IMR-90 (cell line): ENCODE measurements at regions not wholly inside any gene's neighbourhood (a gene's known extent, or its start where the extent isn't known, plus 50 kb on each side); places are given as distances from the start of the nearest gene placed in this dataset.
A peak's percentile ranks its signal among the peaks of the same experiment; 100 is the strongest.

ENCODE experiments used
- ATAC-seq: fragments of 200-7000 bp; cut with Tn5 transposase; 2 replicates; pipeline ENCODE4 v1.9.1; 2020; ENCODE audit warnings: low read depth, mild to moderate bottlenecking, moderate library complexity
- BruUV-seq: library from RNA; stranded (reverse); fragments of 400-500 nt; replicated peaks from 2 replicates; lab custom pipeline; 2021; lab: Mats Ljungman, UMichigan
- CTCF ChIA-PET: fragments of 300-600 bp; formaldehyde crosslinking; extraction: SDS; loops from one replicate; lab custom pipeline; 2021; ENCODE audit warnings: antibody characterized with exemption; lab: Yijun Ruan, JAX
- POLR2A ChIA-PET: fragments of 300-600 bp; sonication (Branson Sonifier 250); formaldehyde crosslinking; loops from one replicate; lab custom pipeline; 2022; ENCODE audit warnings: antibody characterized with exemption; ENCODE audit not compliant: unreplicated experiment; lab: Charles Lee
- DNase-seq: peaks from one replicate; pipeline ENCODE4 v3.0.0; 2013
- H2AFZ ChIP-seq: replicated peaks from 2 replicates; pipeline ENCODE3; 2013; ENCODE audit warnings: low read length, mild to moderate bottlenecking; ENCODE audit not compliant: poor library complexity
- H2AK5ac ChIP-seq: 2 replicates; pipeline ENCODE4 v1.6.1; 2013; ENCODE audit warnings: low read depth, low read length, inconsistent platforms
- H2AK9ac ChIP-seq: replicated peaks from 2 replicates; pipeline ENCODE3; 2013; ENCODE audit warnings: mild to moderate bottlenecking, low read depth, low read length, moderate library complexity; ENCODE audit not compliant: poor library complexity
- H2BK120ac ChIP-seq: 2 replicates; pipeline ENCODE4 v1.6.1; 2013; ENCODE audit warnings: low read depth, low read length, inconsistent platforms
- H2BK15ac ChIP-seq: 3 replicates; pipeline ENCODE4 v1.6.1; 2013; ENCODE audit warnings: low read depth, low read length, inconsistent platforms
- H2BK20ac ChIP-seq: 2 replicates; pipeline ENCODE4 v1.6.1; 2013; ENCODE audit warnings: low read depth, mild to moderate bottlenecking, inconsistent platforms, low read length, moderate library complexity
- H2BK5ac ChIP-seq: 2 replicates; pipeline ENCODE4 v1.6.1; 2013; ENCODE audit warnings: mild to moderate bottlenecking, low read depth, low read length, inconsistent platforms; ENCODE audit not compliant: poor library complexity, severe bottlenecking
- H3K14ac ChIP-seq: replicated peaks from 2 replicates; pipeline ENCODE4 v1.6.1; 2013; ENCODE audit warnings: low read depth, low read length, inconsistent platforms
- H3K18ac ChIP-seq: 2 replicates; pipeline ENCODE4 v1.6.1; 2013; ENCODE audit warnings: low read depth, low read length, control low read depth
- H3K23ac ChIP-seq: 2 replicates; pipeline ENCODE4 v1.6.1; 2013; ENCODE audit warnings: low read depth, low read length, inconsistent platforms
- H3K27ac ChIP-seq: 2 replicates; pipeline ENCODE4 v1.5.1; 2013; ENCODE audit warnings: mild to moderate bottlenecking, control low read depth, low read length; ENCODE audit not compliant: insufficient read depth
- H3K27me3 ChIP-seq: 2 replicates; pipeline ENCODE4 v1.6.1; 2013; ENCODE audit warnings: low read length; ENCODE audit not compliant: control insufficient read depth, insufficient read depth
- H3K36me3 ChIP-seq: 2 replicates; pipeline ENCODE4 v1.6.1; 2013; ENCODE audit warnings: low read length, mixed read lengths; ENCODE audit not compliant: control insufficient read depth, insufficient read depth
- H3K4ac ChIP-seq: 2 replicates; pipeline ENCODE4 v1.6.1; 2013; ENCODE audit warnings: low read depth, low read length, inconsistent platforms
- H3K4me1 ChIP-seq: 2 replicates; pipeline ENCODE4 v1.6.1; 2013; ENCODE audit warnings: low read length, mixed read lengths; ENCODE audit not compliant: control insufficient read depth, insufficient read depth
- H3K4me2 ChIP-seq: 2 replicates; pipeline ENCODE4 v1.6.1; 2013; ENCODE audit warnings: low read depth, mild to moderate bottlenecking, control low read depth, low read length, moderate library complexity
- H3K4me3 ChIP-seq: 2 replicates; pipeline ENCODE4 v1.5.1; 2013; ENCODE audit warnings: low read depth, mild to moderate bottlenecking, control low read depth, low read length, moderate library complexity; ENCODE audit not compliant: insufficient read depth
- H3K56ac ChIP-seq: 2 replicates; pipeline ENCODE4 v1.6.1; 2013; ENCODE audit warnings: low read length, inconsistent platforms; ENCODE audit not compliant: insufficient read depth; ENCODE audit errors: extremely low read depth
- H3K79me1 ChIP-seq, 2 experiments: 2 replicates each; pipeline ENCODE4 v1.6.1; 2013; ENCODE audit warnings: low read length in 2 of 2, inconsistent platforms in 1 of 2, low read depth in 1 of 2
- H3K9ac ChIP-seq: 2 replicates; pipeline ENCODE4 v1.6.1; 2013; ENCODE audit warnings: low read depth, low read length, control low read depth
- H3K9me1 ChIP-seq: 2 replicates; pipeline ENCODE4 v1.6.1; 2013; ENCODE audit warnings: low read length, inconsistent platforms; ENCODE audit not compliant: insufficient read depth
- H3K9me3 ChIP-seq: 2 replicates; pipeline ENCODE4 v1.6.1; 2013; ENCODE audit warnings: low read length; ENCODE audit not compliant: control insufficient read depth, insufficient read depth
- H4K20me1 ChIP-seq: 2 replicates; pipeline ENCODE4 v1.6.1; 2013; ENCODE audit warnings: low read length, inconsistent platforms; ENCODE audit not compliant: insufficient read depth
- H4K5ac ChIP-seq: 2 replicates; pipeline ENCODE4 v1.6.1; 2013; ENCODE audit warnings: mild to moderate bottlenecking, low read depth, low read length, control low read depth
- H4K8ac ChIP-seq, 2 experiments: 2 replicates each; pipeline ENCODE4 v1.6.1; 2013; ENCODE audit warnings: low read depth in 2 of 2, low read length in 2 of 2, control low read depth in 1 of 2, inconsistent platforms in 1 of 2
- H4K91ac ChIP-seq: 2 replicates; pipeline ENCODE4 v1.6.1; 2013; ENCODE audit warnings: low read depth, low read length, inconsistent platforms; ENCODE audit not compliant: insufficient read depth
- BHLHE40 ChIP-seq: fragments of 150-350 bp; IDR thresholded peaks from 2 replicates; pipeline ENCODE4 v1.6.1; 2016; ENCODE audit warnings: mild to moderate bottlenecking, low read depth, low read length
- CEBPB ChIP-seq: IDR thresholded peaks from 2 replicates; pipeline ENCODE4 v1.6.1; 2012; ENCODE audit warnings: low read depth, low read length, improper control_type of control experiment
- CHD1 ChIP-seq: IDR thresholded peaks from 2 replicates; pipeline ENCODE4 v1.6.1; 2012; ENCODE audit warnings: low read depth, low read length, improper control_type of control experiment
- CTCF ChIP-seq: conservative IDR thresholded peaks from 2 replicates; pipeline ENCODE4 v1.5.1; 2012; ENCODE audit warnings: mild to moderate bottlenecking, low read depth, low read length, improper control_type of control experiment
- ELK1 ChIP-seq: fragments of 150-350 bp; IDR thresholded peaks from 2 replicates; pipeline ENCODE4 v1.6.1; 2016; ENCODE audit warnings: low read depth, mild to moderate bottlenecking, low read length, moderate library complexity, borderline replicate concordance
- FOS ChIP-seq: fragments of 150-350 bp; IDR thresholded peaks from 2 replicates; pipeline ENCODE4 v1.6.1; 2016; ENCODE audit warnings: low read depth, low read length
- MAFK ChIP-seq: IDR thresholded peaks from 2 replicates; pipeline ENCODE4 v1.6.1; 2012; ENCODE audit warnings: low read depth, low read length, improper control_type of control experiment
- MXI1 ChIP-seq: IDR thresholded peaks from 2 replicates; pipeline ENCODE4 v1.6.1; 2012; ENCODE audit warnings: low read depth, mild to moderate bottlenecking, low read length, moderate library complexity, borderline replicate concordance
- NFE2L2 ChIP-seq: fragments of 150-350 bp; IDR thresholded peaks from 2 replicates; pipeline ENCODE4 v1.6.1; 2016; ENCODE audit warnings: low read depth, mild to moderate bottlenecking, low read length
- POLR2A ChIP-seq: IDR thresholded peaks from 2 replicates; pipeline ENCODE4 v1.6.1; 2012; ENCODE audit warnings: mild to moderate bottlenecking, low read depth, low read length
- RAD21 ChIP-seq: IDR thresholded peaks from 2 replicates; pipeline ENCODE4 v1.6.1; 2012; ENCODE audit warnings: low read length, improper control_type of control experiment
- RCOR1 ChIP-seq: IDR thresholded peaks from 2 replicates; pipeline ENCODE4 v1.6.1; 2012; ENCODE audit warnings: mild to moderate bottlenecking, low read length, improper control_type of control experiment; ENCODE audit not compliant: insufficient replicate concordance
- RFX5 ChIP-seq: IDR thresholded peaks from 2 replicates; pipeline ENCODE4 v1.8.0; 2012; ENCODE audit warnings: low read depth, mild to moderate bottlenecking, low read length, moderate library complexity
- SMC3 ChIP-seq: fragments of 150-350 bp; IDR thresholded peaks from 2 replicates; pipeline ENCODE4 v1.6.1; 2016; ENCODE audit warnings: low read depth, mild to moderate bottlenecking, antibody characterized with exemption, low read length, moderate library complexity
- USF2 ChIP-seq: fragments of 150-350 bp; IDR thresholded peaks from 2 replicates; pipeline ENCODE4 v1.6.1; 2017; ENCODE audit warnings: mild to moderate bottlenecking, antibody characterized with exemption, low read length, low read depth
- WGBS, 2 experiments: methylation state at CpG; one replicate each; pipeline versions ENCODE4 v1.1.5 to v1.1.7; 2013; ENCODE audit warnings: missing lambda C conversion rate in 2 of 2; ENCODE audit not compliant: insufficient read length in 1 of 2; ENCODE audit errors: extremely low coverage in 2 of 2; 5-methylcytosine and 5-hydroxymethylcytosine counted together
- dilution Hi-C: fragments of 300-500 bp; cut with HindIII; formaldehyde crosslinking; loops from one replicate; pipeline ENCODE4 v1.14.3; 2018; ENCODE audit warnings: low sequenced_read_pairs; ENCODE audit not compliant: unreplicated experiment
- in situ Hi-C: fragments of 300-500 bp; cut with MboI; formaldehyde crosslinking; loops from 3 replicates; pipeline ENCODE4 v1.14.3; 2019; ENCODE audit warnings: low sequenced_read_pairs, inconsistent platforms, mixed read lengths
- intact Hi-C: fragments of 100-400 bp; cut with micrococcal nuclease; formaldehyde crosslinking; loops from 2 replicates; pipeline ENCODE4 v1.10.0; 2022

- Histone ChIP-seq H3K79me1 (no peaks in the 10 kb centered on the region), H4K91ac (no peak overlapping the region), H3K4me3 (no peak overlapping the region), H2BK20ac (no peak overlapping the region), H2AK5ac (no peak overlapping the region), H4K8ac (no peak overlapping the region), H3K18ac (0 out of 2 replicates have a peak overlapping the region, but pooled peaks have one; percentile 34), H2BK5ac (no peak overlapping the region), H3K27me3 (no peaks in the 10 kb centered on the region), H3K23ac (no peak overlapping the region), H3K9ac (no peak overlapping the region), H3K56ac (no peak overlapping the region), H2AFZ (no peak overlapping the region), H3K4ac (no peak overlapping the region), H3K14ac (no peak overlapping the region), H2BK120ac (no peak overlapping the region), H4K20me1 (no peaks in the 10 kb centered on the region), H4K5ac (no peak overlapping the region), H2AK9ac (no peak overlapping the region), H3K36me3 (no peaks in the 10 kb centered on the region), H2BK15ac (no peak overlapping the region), H3K9me1 (no peaks in the 10 kb centered on the region), H3K4me1 (peaks cover 4% of the 10 kb centered on the region), H3K9me3 (peaks cover 2% of the 10 kb centered on the region; the same call in 1 of the 2 replicates), H3K4me2 (no peak overlapping the region), H3K27ac (no peak overlapping the region)
- in situ Hi-C loops, result no loop called here
- DNase-seq (no peak), ATAC-seq (no peak)
- WGBS, 2 experiments, result no CpG with 5 or more reads among the region's 2 CpGs
- ChIA-PET POLR2A (no interaction called here), CTCF (interaction anchor here (1.0 kb wide), 1 partner anchor 15 kb away, joined by 3 read pairs; no protein-coding TSS in a partner anchor)
- intact Hi-C loops, result no loop called here
- TF ChIP-seq RCOR1 (no peak), CHD1 (no peak), POLR2A (no peak), CTCF (no peak), RAD21 (no peak), MAFK (no peak), NFE2L2 (no peak), RFX5 (no peak), FOS (no peak), SMC3 (no peak), ELK1 (no peak), MXI1 (no peak), BHLHE40 (no peak), USF2 (no peak), CEBPB (no peak)
- dilution Hi-C loops, result no loop called here
- no TSS peak for BruUV-seq
Measured at GRCh38 chr5:124868676-124869075, 122.2 kb upstream of the ZNF608 start.
